ENCODE measurements at regions not wholly inside any gene's neighbourhood (a gene's known extent, or its start where the extent isn't known, plus 50 kb on each side); places are given as distances from the start of the nearest gene placed in this dataset.

GRCh38 chr20:52837378-52837777 lies 134.8 kb upstream of the TSHZ2 start:
- no peak overlapping the region for H3K9ac ChIP-seq (ENCODE audit: low read length)
- H3K36me3 ChIP-seq (replicated peaks in 1 of 2; ENCODE audit: control extremely low read depth in 1 of 2, control insufficient read depth in 1 of 2, extremely low read depth in 1 of 2, insufficient read depth in 2 of 2, low read length in 1 of 2), result no peaks in the 10 kb centered on the region
- no peaks in the 10 kb centered on the region for H4K20me1 ChIP-seq (ENCODE audit: control insufficient read depth, insufficient read depth, low read length, poor library complexity, severe bottlenecking)
- no peak overlapping the region for H3K4me3 ChIP-seq (ENCODE audit: control extremely low read depth in 1 of 5, extremely low read depth in 1 of 5, insufficient read depth in 1 of 5, low read depth in 2 of 5, low read length in 4 of 5)
- peaks cover 0 to 1% (median 0%) of the 10 kb centered on the region in 3 donors for H3K9me3 ChIP-seq (ENCODE audit: control extremely low read depth in 1 of 3, control insufficient read depth in 2 of 3, insufficient read depth in 1 of 3, low read length in 2 of 3)
- TF ChIP-seq EZH2 (IDR thresholded peaks at IDR 0.05; ENCODE audit: borderline replicate concordance, insufficient read depth, low read depth, low read length, poor library complexity, severe bottlenecking) (no peak), CTCF (IDR thresholded peaks at IDR 0.05) (no peak)
- no peaks in the 10 kb centered on the region for H3K9me3 Mint-ChIP-seq (ENCODE audit: insufficient read depth)
- ATAC-seq (ENCODE audit: low read depth), result no peak
- CTCF ChIA-PET, result no interaction called here
- H3K27ac ChIP-seq (ENCODE audit: low read length in 2 of 2), result no peak overlapping the region
- peaks cover under 1% of the 10 kb centered on the region for H3K27me3 Mint-ChIP-seq
- H2AFZ ChIP-seq (ENCODE audit: insufficient read depth, low read depth, low read length, poor library complexity, severe bottlenecking), result no peak overlapping the region
- no peak overlapping the region for H3K4me3 Mint-ChIP-seq
- no peaks in the 10 kb centered on the region for H3K79me2 ChIP-seq (ENCODE audit: control insufficient read depth, insufficient read depth, low read length)
- no peak for DNase-seq
- no peaks in the 10 kb centered on the region for H3K4me1 ChIP-seq (ENCODE audit: control insufficient read depth in 2 of 2, insufficient read depth in 2 of 2, low read length in 2 of 2)
- no peak overlapping the region for H3K4me2 ChIP-seq (replicated peaks; ENCODE audit: low read depth, low read length, poor library complexity, severe bottlenecking)
- no peak overlapping the region for H3K27ac Mint-ChIP-seq
- POLR2A ChIA-PET, result no interaction called here
- no peaks in the 10 kb centered on the region for H3K4me1 Mint-ChIP-seq
- no peaks in the 10 kb centered on the region for H3K27me3 ChIP-seq (replicated peaks in 1 of 4; ENCODE audit: control extremely low read depth in 1 of 4, control insufficient read depth in 3 of 4, insufficient read depth in 4 of 4, low read length in 3 of 4)
- intact Hi-C loops (cut with micrococcal nuclease), result no loop called here
- 60% methylated on average over 1 of the region's 4 CpGs for WGBS (ENCODE audit: insufficient coverage)

- Histone ChIP-seq H3K4me3 (ENCODE audit: control extremely low read depth in 1 of 5, extremely low read depth in 1 of 5, insufficient read depth in 1 of 5, low read depth in 2 of 5, low read length in 4 of 5) (no peak overlapping the region), H3K9me3 (ENCODE audit: control extremely low read depth in 1 of 3, control insufficient read depth in 2 of 3, insufficient read depth in 1 of 3, low read length in 2 of 3) (peaks cover 0 to 1% (median 0%) of the 10 kb centered on the region in 3 donors), H3K27me3 (replicated peaks in 1 of 4; ENCODE audit: control extremely low read depth in 1 of 4, control insufficient read depth in 3 of 4, insufficient read depth in 4 of 4, low read length in 3 of 4) (no peaks in the 10 kb centered on the region), H3K79me2 (ENCODE audit: control insufficient read depth, insufficient read depth, low read length) (no peaks in the 10 kb centered on the region), H3K27ac (ENCODE audit: low read length in 2 of 2) (no peak overlapping the region), H2AFZ (ENCODE audit: insufficient read depth, low read depth, low read length, poor library complexity, severe bottlenecking) (no peak overlapping the region), H3K9ac (ENCODE audit: low read length) (no peak overlapping the region), H4K20me1 (ENCODE audit: control insufficient read depth, insufficient read depth, low read length, poor library complexity, severe bottlenecking) (no peaks in the 10 kb centered on the region), H3K4me1 (ENCODE audit: control insufficient read depth in 2 of 2, insufficient read depth in 2 of 2, low read length in 2 of 2) (no peaks in the 10 kb centered on the region), H3K36me3 (replicated peaks in 1 of 2; ENCODE audit: control extremely low read depth in 1 of 2, control insufficient read depth in 1 of 2, extremely low read depth in 1 of 2, insufficient read depth in 2 of 2, low read length in 1 of 2) (no peaks in the 10 kb centered on the region), H3K4me2 (replicated peaks; ENCODE audit: low read depth, low read length, poor library complexity, severe bottlenecking) (no peak overlapping the region)
- WGBS (ENCODE audit: insufficient coverage), result 87% methylated on average over 2 of the region's 2 CpGs
- DNase-seq, result no peak
- POLR2A ChIA-PET, result no interaction called here
- Mint-ChIP-seq H3K9me3 (ENCODE audit: insufficient read depth) (peaks cover 2% of the 10 kb centered on the region), H3K4me3 (no peak overlapping the region), H3K4me1 (no peaks in the 10 kb centered on the region), H3K27me3 (no peaks in the 10 kb centered on the region), H3K27ac (no peak overlapping the region)
- CTCF ChIA-PET, result no interaction called here
- ATAC-seq (ENCODE audit: low read depth), result no peak
- no peak for TF ChIP-seq CTCF (IDR thresholded peaks at IDR 0.05)
- TF ChIP-seq EZH2 (IDR thresholded peaks at IDR 0.05; ENCODE audit: borderline replicate concordance, insufficient read depth, low read depth, low read length, poor library complexity, severe bottlenecking), result no peak
- intact Hi-C loops (cut with micrococcal nuclease), result no loop called here
Observed at GRCh38 chr20:52833901-52834300, 138.3 kb upstream of the TSHZ2 start.
